NOMO-1 (cell line): ENCODE measurements at regions not wholly inside any gene's neighbourhood (a gene's known extent, or its start where the extent isn't known, plus 50 kb on each side); places are given as distances from the start of the nearest gene placed in this dataset.
A peak's percentile ranks its signal among the peaks of the same experiment; 100 is the strongest.
"Not testable (repeated sequence)": the region's sequence is repeated elsewhere in the genome, so short reads cannot be mapped to it uniquely, and the experiment has no call there.

ENCODE experiments used
- DNase-seq, 2 experiments: peaks; one replicate each; lab custom pipeline; 2025; ENCODE audit not compliant: unreplicated experiment in 2 of 2; lab: John Stamatoyannopoulos, UW

- DNase-seq: no peak
Measured at GRCh38 chrX:128436397-128437103, 384.3 kb upstream of the ACTRT1 start.

DNA sequence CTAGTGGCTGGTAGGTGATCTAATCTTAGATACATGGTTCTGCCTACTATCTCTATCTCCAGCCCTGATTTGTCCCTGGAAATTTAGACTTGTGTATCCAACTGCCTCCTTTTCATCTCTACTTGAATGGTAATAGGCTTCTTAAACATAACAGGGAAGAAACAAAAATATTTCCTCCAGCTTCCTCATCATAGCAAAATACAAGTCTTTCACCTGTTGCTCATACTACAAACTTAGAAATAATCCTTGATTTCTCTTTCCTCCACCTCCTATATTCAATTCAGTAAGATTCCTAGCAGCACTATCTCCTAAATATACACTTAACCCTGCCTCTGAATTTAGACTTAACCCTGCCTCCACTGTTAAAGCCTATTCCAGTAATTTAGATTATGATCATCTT, 373.3 kb upstream of the ACTRT1 start:
- no peak for DNase-seq

- DNase-seq: no peak
Measured at GRCh38 chrX:128408842-128409241, 356.6 kb upstream of the ACTRT1 start.

DNA sequence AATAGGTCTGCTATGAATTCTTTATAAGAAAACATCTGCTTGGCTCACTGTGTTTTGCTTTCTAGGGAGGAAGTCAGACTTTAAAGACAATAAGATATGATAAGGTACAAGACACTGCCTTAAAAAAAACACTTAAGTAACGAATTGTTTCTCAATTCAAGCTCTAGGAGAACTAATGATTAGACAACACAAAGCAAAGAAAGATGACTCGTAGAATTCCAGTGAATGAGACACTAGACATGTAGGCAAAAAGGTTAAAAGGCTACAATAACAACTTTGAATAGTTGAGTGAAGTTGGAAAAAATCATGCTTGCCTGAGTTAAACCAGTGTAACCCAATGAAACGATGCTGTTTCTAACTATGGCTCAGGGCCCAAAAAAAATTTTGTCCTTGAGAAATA, 344.4 kb upstream of the ACTRT1 start:
- DNase-seq: no peak

- DNase-seq: not testable (repeated sequence)
Measured at GRCh38 chrX:128383846-128384245, 331.6 kb upstream of the ACTRT1 start.

GRCh38 chrX:128365492-128365891, 313.3 kb upstream of the ACTRT1 start:
- DNase-seq: peak; percentile 1 to 7

DNA sequence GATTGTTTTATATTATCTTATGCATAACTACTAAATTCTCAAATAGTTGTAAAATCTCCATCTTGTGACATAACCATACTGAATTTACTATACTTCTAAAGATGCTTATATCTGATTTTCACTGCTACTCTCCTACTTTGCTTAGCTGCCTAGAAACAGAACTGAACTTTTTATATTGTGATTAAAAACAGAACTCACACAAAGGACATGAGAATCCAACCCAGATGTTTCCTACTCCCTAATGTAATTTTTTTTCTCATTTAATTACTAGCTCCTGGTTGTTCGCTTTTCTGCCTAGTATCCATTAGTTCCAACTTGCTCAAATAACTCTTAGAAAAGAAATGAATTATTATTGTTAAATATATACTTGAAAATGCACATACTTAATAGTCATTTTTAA, 283.5 kb upstream of the ACTRT1 start:
- no peak for DNase-seq

- DNase-seq: no peak
Measured at GRCh38 chrX:128334821-128335220, 282.6 kb upstream of the ACTRT1 start.

DNA sequence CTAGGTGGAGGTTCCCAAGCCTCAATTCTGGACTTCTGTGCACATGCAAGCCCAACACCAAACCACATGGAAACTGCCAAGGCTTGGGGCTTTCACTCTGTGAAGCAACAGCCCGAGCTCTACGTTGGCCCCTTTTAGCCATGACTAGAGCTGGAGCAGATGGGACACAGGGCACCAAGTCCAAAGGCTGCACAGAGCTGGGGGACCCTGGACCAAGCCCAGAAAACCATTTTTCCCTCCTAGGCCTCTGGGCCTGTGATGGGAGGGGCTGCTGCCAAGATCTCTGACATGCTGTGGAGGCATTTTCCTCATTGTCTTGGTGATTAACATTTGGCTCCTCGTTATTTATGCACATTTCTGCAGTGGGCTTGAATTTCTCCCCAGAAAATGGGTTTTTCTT, 258.7 kb upstream of the ACTRT1 start:
- DNase-seq: no peak

- no peak for DNase-seq
Measured at GRCh38 chrX:128309311-128309710, 257.1 kb upstream of the ACTRT1 start.

- no peak for DNase-seq
Measured at GRCh38 chrX:128294198-128294597, 242.0 kb upstream of the ACTRT1 start.

DNA sequence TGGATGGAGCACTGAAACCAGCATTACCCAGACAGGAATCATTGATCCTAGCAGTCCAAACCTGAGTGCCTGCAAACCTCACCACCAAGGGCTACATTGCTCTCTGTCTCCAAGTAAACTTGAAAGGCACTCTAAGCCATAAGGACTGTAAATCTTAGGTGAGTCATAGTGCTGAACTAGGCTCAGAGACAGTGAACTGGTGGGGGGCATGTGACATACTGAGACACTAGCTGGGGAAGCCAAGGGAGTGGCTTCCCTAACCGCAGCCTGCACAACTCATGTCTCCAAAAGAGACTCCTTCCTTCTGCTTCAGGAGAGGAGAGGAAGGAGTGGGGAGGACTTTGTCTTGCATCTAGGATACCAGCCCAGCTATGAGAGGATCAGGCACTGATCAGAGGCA, 235.5 kb upstream of the ACTRT1 start:
- no peak for DNase-seq

GRCh38 chrX:128250621-128251020, 198.4 kb upstream of the ACTRT1 start:
- DNase-seq: no peak

GRCh38 chrX:128216364-128216763, 164.2 kb upstream of the ACTRT1 start:
- no peak for DNase-seq

DNA sequence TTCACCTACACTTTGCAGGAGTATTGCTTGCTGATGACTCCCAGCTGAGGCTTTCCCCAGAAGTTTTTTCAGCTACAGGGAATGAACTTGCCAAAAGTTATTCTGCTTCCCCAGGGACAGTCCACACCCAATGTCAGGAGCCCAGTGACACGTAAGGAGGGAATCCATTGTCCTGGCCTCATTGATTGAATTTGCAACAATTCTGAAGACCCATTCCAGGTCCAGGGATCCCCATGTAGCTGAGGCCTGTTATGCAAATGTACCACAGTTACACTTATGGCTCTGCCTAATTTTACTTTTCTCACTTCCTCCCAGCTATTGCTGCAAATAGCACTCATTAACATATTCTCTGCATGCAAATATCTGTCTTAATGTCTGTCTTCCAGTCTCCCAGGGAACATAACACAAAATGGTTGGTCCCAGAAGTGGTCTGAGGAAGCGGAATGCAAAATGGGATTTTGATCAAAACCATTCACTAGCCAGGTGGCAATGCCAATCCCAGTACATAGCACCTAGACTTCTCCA, 113.7 kb upstream of the ACTRT1 start:
- no peak for DNase-seq

- DNase-seq: no peak
Measured at GRCh38 chrX:128156204-128156603, 104.0 kb upstream of the ACTRT1 start.

DNA sequence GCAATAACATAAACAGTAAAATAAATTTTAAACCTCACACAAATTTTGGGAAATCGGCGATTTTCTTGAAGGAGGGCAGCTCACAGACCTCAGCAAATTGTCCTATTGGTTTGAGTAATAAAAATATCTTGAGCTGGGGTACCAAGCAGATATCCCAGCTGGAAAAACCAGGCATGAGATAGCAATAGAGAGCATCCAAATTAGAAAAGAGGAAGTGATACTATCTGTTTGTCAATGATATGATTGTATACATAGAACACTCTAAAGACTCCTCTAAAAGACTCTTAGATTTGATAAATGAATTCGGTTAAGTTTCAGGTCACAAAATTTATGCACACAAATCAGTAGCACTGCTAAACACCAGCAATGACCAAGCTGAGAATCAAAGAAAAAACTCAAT, 90.5 kb upstream of the ACTRT1 start:
- DNase-seq: peak in 1 of 2 experiments; percentile 2

- DNase-seq: no peak
Measured at GRCh38 chrX:128106630-128107029, 54.4 kb upstream of the ACTRT1 start.

- no peak for DNase-seq
Measured at GRCh38 chrX:128105659-128106058, 53.5 kb upstream of the ACTRT1 start.
